Memory B cell (primary cell): ENCODE measurements at regions not wholly inside any gene's neighbourhood (a gene's known extent, or its start where the extent isn't known, plus 50 kb on each side); places are given as distances from the start of the nearest gene placed in this dataset.

Source experiments
- ATAC-seq: fragments of 150-1000 bp; cut with Tn5 transposase; 2 replicates; pipeline ENCODE4 v1.10.0; 2021; ENCODE audit warnings: low read depth, mild to moderate bottlenecking, moderate library complexity
- DNase-seq, 2 donors: peaks; one replicate each; pipeline ENCODE4 v3.0.0; 2022; ENCODE audit warnings: low spot score in 2 of 2
- H3K27ac Mint-ChIP-seq: one replicate; pipeline ENCODE4 v1.8.0; 2022; ENCODE audit warnings: mild to moderate bottlenecking, moderate library complexity, mixed read lengths
- H3K27me3 Mint-ChIP-seq: one replicate; pipeline ENCODE4 v1.8.0; 2022; ENCODE audit warnings: mixed read lengths
- H3K36me3 Mint-ChIP-seq: one replicate; pipeline ENCODE4 v1.8.0; 2022; ENCODE audit warnings: mild to moderate bottlenecking, mixed read lengths
- H3K4me1 Mint-ChIP-seq: one replicate; pipeline ENCODE4 v1.8.0; 2022; ENCODE audit warnings: mixed read lengths
- H3K4me3 Mint-ChIP-seq: one replicate; pipeline ENCODE4 v1.8.0; 2022; ENCODE audit warnings: mild to moderate bottlenecking, moderate library complexity, mixed read lengths
- H3K9me3 Mint-ChIP-seq: one replicate; pipeline ENCODE4 v1.8.0; 2022; ENCODE audit warnings: mixed read lengths

DNA sequence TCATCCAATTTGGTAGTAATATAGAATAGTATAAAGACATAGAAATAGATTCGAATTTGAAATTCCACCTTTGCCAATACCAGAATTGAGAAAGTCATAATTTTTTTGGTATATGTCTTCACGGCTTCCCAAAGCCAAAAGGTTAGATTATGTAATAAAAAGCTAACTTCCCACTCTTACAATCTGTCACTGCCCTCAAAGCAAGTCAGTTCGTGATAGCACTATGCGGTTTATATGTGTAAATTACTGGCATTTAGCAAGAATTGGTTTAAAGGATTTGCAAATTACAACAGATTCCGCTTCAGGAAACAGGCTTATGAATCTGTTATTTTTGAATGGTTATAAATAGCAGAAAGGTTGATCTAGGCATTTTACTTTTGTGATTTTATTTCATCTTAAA is 679.4 kb upstream of the ADGRL2 start:
- H3K9me3 Mint-ChIP-seq: no peaks in the 10 kb centered on the region
- no peak overlapping the region for H3K27ac Mint-ChIP-seq
- DNase-seq (no peak), ATAC-seq (no peak)
- no peak overlapping the region for H3K4me3 Mint-ChIP-seq
- H3K36me3 Mint-ChIP-seq: no peaks in the 10 kb centered on the region
- H3K27me3 Mint-ChIP-seq: no peaks in the 10 kb centered on the region
- no peaks in the 10 kb centered on the region for H3K4me1 Mint-ChIP-seq

DNA sequence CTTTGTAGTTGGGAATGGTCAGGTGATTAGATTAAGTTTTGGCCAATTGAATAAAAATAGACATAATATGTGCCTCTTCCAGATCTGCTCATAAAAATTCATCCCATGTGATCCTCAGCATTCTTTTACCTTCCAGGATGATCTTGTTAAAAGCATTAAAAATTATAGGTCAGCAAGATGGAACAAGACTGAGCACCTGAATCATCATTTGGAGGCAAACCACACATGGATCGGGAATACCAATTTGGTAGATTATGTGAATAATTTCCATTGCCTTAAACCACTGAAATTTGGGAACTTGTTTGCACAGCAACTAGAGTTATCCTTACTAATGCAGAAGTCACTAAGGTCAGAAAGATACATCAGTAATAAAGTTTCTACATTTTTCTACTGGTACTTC is 681.4 kb upstream of the ADGRL2 start:
- DNase-seq (no peak), ATAC-seq (no peak)
- no peaks in the 10 kb centered on the region for H3K4me1 Mint-ChIP-seq
- H3K9me3 Mint-ChIP-seq: peaks cover under 1% of the 10 kb centered on the region
- no peaks in the 10 kb centered on the region for H3K27me3 Mint-ChIP-seq
- H3K4me3 Mint-ChIP-seq: no peak overlapping the region
- no peak overlapping the region for H3K27ac Mint-ChIP-seq
- H3K36me3 Mint-ChIP-seq: no peaks in the 10 kb centered on the region

DNA sequence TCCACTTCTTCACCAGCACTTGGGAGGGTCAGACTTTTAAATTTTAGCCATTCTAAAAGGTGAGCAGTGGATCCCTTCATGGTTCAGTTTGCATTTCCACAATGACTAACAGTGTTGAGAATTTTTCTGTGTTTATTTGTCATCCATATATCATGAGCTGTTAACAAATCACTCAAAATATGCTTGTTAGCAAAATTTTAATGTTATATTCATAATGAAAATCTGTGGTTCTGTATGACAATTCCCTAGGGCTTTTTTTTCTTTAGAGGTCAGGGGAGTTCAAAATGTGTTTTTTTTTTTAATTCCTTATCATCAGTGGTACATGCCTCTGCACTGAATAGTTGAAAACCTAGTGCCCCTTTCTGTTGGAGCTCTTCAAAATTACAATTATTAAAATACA is 682.2 kb upstream of the ADGRL2 start:
- Mint-ChIP-seq H3K36me3 (no peaks in the 10 kb centered on the region), H3K27me3 (no peaks in the 10 kb centered on the region), H3K4me3 (no peak overlapping the region), H3K4me1 (no peaks in the 10 kb centered on the region), H3K9me3 (peaks cover 5% of the 10 kb centered on the region), H3K27ac (no peak overlapping the region)
- DNase-seq: no peak
- ATAC-seq: no peak

DNA sequence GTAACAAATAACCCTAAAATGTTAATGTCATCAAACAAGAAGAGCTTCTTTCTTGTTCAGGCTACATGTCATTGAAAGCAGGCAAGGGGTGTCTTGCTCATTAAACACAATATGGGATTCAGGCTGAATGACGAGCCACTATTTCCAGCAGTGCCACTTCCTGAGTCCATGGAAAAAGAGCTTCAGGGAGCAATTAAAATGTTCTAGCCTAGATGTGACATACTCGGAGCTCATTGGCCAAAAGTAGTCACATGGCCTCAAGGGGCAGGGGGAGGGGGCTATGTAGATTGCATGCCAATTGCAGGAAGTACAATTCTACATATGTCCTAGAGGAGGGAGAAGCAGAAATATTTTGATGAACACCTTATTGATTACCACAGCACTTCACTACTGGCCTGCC is 685.3 kb upstream of the ADGRL2 start:
- H3K36me3 Mint-ChIP-seq: no peaks in the 10 kb centered on the region
- H3K4me3 Mint-ChIP-seq: no peak overlapping the region
- DNase-seq: no peak
- H3K4me1 Mint-ChIP-seq: no peaks in the 10 kb centered on the region
- ATAC-seq: no peak
- peaks cover 5% of the 10 kb centered on the region for H3K9me3 Mint-ChIP-seq
- no peak overlapping the region for H3K27ac Mint-ChIP-seq
- no peaks in the 10 kb centered on the region for H3K27me3 Mint-ChIP-seq

DNA sequence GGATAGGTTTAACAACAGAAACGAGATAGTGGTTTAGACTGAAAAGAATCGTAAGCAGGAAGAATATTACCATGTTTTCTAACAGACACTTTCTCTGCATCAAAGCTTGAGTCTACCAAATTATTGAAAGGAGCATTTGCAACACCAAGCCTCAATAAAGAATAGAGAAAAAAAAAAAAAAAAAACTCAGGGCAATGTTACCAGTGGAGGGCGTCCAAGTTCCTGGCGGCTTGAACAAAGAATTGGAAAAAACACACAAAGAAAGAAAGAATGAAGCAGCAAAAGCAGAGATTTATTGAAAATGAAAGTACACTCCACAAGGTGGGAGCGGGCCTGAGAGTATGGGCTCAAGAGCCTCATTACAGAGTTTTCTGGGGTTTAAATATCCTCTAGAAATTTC is 686.5 kb upstream of the ADGRL2 start:
- no peaks in the 10 kb centered on the region for H3K4me1 Mint-ChIP-seq
- no peak for DNase-seq
- no peak overlapping the region for H3K27ac Mint-ChIP-seq
- H3K9me3 Mint-ChIP-seq: peaks cover 5% of the 10 kb centered on the region
- ATAC-seq: no peak
- no peaks in the 10 kb centered on the region for H3K27me3 Mint-ChIP-seq
- H3K36me3 Mint-ChIP-seq: no peaks in the 10 kb centered on the region
- no peak overlapping the region for H3K4me3 Mint-ChIP-seq

DNA sequence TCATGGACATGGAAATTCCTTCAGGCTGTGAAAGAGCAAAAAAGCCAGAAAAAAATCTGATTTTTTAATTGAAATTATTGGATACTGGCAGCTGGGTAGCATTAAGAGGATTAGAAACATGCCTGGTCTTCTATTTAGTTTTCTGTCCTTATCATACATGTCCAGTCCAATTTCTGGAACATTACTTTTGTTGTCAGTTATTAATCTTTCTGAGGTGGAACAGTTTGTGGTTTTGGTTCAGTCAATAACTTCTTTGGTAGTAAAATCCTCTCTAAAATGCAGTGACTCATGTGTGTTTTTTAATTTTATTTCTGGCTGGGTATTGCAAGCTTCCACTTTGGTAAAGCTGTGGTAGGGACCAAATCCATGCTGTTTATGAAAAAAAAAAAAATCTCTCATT is 687.0 kb upstream of the ADGRL2 start:
- Mint-ChIP-seq H3K27me3 (no peaks in the 10 kb centered on the region), H3K27ac (no peak overlapping the region), H3K4me3 (no peak overlapping the region), H3K9me3 (peaks cover 5% of the 10 kb centered on the region), H3K4me1 (no peaks in the 10 kb centered on the region), H3K36me3 (no peaks in the 10 kb centered on the region)
- DNase-seq (no peak), ATAC-seq (no peak)

DNA sequence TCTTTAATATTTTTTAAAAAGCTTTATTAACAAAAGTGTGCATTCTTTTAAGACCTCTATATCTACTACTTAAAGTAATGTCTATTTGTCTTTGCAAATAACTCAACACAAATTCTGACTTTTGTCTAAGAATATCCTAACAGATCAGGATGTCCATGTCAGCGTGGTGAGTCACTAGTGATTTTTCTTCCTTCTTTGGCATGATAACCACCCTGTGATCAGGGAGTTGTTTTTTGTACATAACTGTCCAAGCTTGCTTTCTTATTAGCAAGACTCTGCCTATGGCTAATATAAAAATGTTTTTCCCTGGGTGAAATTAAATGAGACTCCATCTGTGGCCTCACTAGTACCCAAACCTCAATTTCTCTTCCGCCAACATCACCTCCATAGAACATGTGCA is 688.9 kb upstream of the ADGRL2 start:
- DNase-seq: no peak

DNA sequence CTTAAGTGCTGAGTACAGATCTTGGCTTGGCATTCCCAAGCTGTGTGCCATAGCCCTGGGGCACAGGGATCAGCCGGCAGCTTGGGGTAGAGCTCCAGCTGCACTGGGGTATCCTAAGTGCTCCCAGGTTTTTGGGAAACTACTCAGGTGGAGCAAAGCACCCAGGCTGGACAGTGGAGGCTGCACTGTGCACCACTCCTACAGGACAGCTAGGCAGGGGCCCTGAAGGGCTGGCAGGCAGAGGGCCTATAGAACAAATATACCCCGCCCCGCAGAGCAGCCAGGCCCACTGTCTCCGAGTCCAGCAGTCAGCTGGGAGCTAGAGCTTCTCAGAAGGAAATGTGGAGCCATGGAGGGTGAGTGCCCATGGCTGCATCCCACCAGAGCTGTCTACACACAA is 691.7 kb upstream of the ADGRL2 start:
- Mint-ChIP-seq H3K4me3 (no peak overlapping the region), H3K4me1 (peaks cover under 1% of the 10 kb centered on the region), H3K27me3 (no peaks in the 10 kb centered on the region), H3K36me3 (no peaks in the 10 kb centered on the region), H3K9me3 (peaks cover 3% of the 10 kb centered on the region), H3K27ac (no peak overlapping the region)
- no peak for DNase-seq
- no peak for ATAC-seq

More for the DNA sequence above, 688.9 kb upstream of the ADGRL2 start:
- Mint-ChIP-seq H3K9me3 (peaks cover 5% of the 10 kb centered on the region), H3K27me3 (no peaks in the 10 kb centered on the region), H3K27ac (no peak overlapping the region), H3K36me3 (no peaks in the 10 kb centered on the region), H3K4me3 (no peak overlapping the region), H3K4me1 (no peaks in the 10 kb centered on the region)
- no peak for ATAC-seq

DNA sequence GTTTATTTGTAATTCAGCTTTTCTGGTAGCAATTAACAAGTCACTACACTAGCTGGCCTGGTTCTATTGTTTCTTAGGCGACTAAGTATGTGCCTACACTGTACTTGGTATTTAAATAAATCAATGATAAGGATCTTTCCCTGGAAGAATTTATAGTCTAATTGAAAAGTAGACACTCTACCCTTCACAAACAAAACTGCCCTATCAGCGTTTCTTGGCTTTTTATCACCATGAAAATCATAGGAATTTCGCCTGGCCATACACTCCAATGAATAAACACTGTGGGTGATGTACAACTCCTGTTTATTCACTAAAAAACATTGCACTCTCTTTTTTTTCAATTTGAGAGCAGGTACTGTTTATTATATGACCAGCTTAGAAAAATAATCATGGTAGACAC is 702.9 kb upstream of the ADGRL2 start:
- Mint-ChIP-seq H3K36me3 (no peaks in the 10 kb centered on the region), H3K4me3 (no peak overlapping the region), H3K9me3 (no peaks in the 10 kb centered on the region), H3K4me1 (no peaks in the 10 kb centered on the region), H3K27me3 (no peaks in the 10 kb centered on the region), H3K27ac (no peak overlapping the region)
- no peak for ATAC-seq
- DNase-seq: no peak

DNA sequence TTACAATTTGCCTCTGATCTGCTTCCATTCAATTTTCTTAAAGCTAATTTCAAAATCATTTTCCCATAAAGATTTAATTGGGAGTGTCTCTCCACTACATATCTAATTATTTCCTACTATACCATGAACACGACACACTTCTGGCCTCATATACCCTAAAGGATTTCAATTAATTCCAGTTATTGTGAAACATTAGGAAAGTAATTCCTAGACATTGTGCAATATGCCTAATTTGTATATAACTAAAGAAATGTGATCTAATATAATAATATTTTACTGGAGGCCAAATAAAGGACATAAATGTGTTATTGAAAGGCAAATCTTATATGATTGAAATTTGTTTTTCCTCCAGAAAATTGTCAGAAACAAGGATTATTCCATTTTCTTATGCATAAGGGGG is 727.2 kb upstream of the ADGRL2 start:
- ATAC-seq (no peak), DNase-seq (no peak)
- no peaks in the 10 kb centered on the region for H3K4me1 Mint-ChIP-seq
- H3K36me3 Mint-ChIP-seq: no peaks in the 10 kb centered on the region
- no peaks in the 10 kb centered on the region for H3K9me3 Mint-ChIP-seq
- no peak overlapping the region for H3K4me3 Mint-ChIP-seq
- no peak overlapping the region for H3K27ac Mint-ChIP-seq
- no peaks in the 10 kb centered on the region for H3K27me3 Mint-ChIP-seq

DNA sequence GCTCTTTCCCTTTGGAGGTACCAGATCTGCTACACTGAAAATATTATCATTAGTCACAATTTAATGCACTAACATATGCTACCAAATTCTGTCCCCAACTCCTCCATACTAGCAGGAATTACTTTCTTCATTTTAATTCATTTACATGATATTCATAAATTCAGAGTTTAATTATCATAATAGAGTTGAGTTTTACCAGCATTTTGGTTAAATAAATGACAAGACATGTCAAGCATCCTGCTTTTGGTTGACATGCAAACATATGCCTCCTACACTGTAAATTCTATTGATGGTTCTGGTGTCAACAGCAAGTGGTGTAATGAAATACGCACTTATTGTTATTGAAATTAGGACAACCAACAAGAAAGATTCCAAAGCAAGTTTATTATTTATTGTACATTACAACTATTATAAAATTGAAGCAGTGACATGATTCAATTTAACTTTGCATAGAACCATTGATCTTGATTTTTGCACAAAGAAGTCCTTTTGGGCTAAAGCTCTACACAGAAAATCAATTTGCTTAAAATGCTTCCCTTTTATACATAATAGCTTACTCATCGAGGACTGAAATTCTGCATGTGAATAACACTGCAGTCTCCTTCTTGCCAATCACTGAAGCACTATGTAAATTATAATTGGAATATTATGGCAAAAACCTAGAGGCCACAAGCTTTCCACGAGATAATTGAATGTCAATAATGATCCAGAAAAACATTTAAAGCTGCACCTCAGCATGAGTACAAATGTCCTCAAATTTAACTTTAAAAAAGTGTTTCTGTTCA is 728.6 kb upstream of the ADGRL2 start:
- no peak overlapping the region for H3K4me3 Mint-ChIP-seq
- no peaks in the 10 kb centered on the region for H3K9me3 Mint-ChIP-seq
- H3K27ac Mint-ChIP-seq: no peak overlapping the region
- ATAC-seq: no peak
- no peaks in the 10 kb centered on the region for H3K36me3 Mint-ChIP-seq
- H3K4me1 Mint-ChIP-seq: no peaks in the 10 kb centered on the region
- DNase-seq: no peak
- no peaks in the 10 kb centered on the region for H3K27me3 Mint-ChIP-seq

DNA sequence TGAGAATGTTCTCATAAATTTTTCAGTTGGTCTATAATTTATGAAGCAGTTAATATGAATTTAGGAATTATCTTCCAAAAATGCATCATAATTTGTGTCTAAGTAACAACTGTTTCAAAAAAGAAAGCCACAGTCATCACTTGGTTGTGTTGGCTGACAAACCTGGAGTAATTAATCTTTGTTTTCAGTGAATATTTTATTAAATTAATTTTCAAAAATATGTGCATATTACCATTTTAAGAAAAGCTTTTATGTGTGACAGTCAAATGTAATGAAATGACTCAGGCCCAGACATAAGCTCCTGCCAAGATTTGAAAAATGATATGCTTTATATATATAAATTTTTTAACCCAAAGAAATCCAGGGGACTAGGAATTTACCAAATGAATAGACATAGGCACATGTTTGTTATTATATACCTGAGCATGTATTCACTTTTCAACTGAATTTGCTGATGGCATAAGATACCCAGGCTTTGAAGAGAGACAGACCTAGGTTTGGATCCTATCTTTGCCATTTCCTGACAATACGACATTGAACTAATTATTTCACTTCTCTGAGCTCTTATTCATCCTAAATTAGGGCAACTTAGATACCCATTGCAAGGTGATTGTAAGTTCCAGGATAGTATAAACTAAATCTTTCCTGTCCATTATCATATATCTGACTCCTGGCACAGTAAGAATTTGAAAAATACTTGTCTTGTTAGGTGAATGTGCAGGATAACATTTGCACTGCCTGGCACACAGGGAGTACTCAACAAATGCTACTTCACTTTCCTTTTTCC is 729.5 kb upstream of the ADGRL2 start:
- DNase-seq: no peak
- no peaks in the 10 kb centered on the region for H3K27me3 Mint-ChIP-seq
- H3K27ac Mint-ChIP-seq: no peak overlapping the region

DNA sequence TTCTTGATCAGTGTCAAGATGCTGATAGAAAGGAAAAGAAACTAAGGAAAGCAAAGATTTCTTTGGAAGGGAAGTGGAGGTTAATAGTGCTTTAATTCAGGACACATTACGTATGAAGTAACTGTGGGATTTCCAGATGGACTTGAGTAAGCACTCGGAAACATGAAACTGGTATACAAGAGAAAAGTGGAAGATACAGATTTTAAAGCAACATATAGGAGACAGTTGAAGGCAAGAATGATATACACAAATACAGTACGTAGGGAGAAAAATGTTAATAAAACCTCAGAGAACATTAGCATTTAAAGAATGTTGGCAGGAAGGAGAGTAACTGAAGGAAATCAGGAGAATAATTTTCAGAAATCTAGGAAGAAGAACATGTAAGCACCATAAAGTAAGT is 730.9 kb upstream of the ADGRL2 start:
- H3K36me3 Mint-ChIP-seq: no peaks in the 10 kb centered on the region
- no peaks in the 10 kb centered on the region for H3K9me3 Mint-ChIP-seq
- H3K27me3 Mint-ChIP-seq: no peaks in the 10 kb centered on the region
- ATAC-seq: no peak
- H3K27ac Mint-ChIP-seq: no peak overlapping the region
- no peaks in the 10 kb centered on the region for H3K4me1 Mint-ChIP-seq
- no peak for DNase-seq
- no peak overlapping the region for H3K4me3 Mint-ChIP-seq

More for the DNA sequence above, 729.5 kb upstream of the ADGRL2 start:
- H3K9me3 Mint-ChIP-seq: no peaks in the 10 kb centered on the region
- no peaks in the 10 kb centered on the region for H3K4me1 Mint-ChIP-seq
- H3K4me3 Mint-ChIP-seq: no peak overlapping the region
- ATAC-seq: no peak
- H3K36me3 Mint-ChIP-seq: no peaks in the 10 kb centered on the region

DNA sequence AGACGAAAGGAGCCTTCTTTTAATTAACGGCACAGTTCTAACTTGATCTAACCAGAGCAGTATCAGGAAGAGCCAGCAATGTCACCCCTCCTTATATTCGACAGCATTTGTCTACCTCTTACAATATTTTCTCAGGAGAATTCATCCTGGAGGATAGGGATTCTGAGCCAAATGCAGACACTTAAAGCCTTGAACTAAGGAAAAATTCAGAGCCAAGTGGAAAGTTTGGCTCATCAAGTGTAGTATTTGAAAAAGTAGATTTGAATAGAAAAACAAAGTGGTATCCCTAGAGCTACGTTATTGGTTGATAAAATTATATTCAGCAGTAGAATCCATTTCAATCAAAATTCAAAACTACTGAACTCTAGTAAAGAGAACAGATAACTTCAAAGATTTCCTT is 732.0 kb upstream of the ADGRL2 start:
- Mint-ChIP-seq H3K4me1 (no peaks in the 10 kb centered on the region), H3K9me3 (no peaks in the 10 kb centered on the region), H3K27me3 (no peaks in the 10 kb centered on the region), H3K27ac (no peak overlapping the region), H3K36me3 (no peaks in the 10 kb centered on the region), H3K4me3 (no peak overlapping the region)
- ATAC-seq: no peak
- no peak for DNase-seq

DNA sequence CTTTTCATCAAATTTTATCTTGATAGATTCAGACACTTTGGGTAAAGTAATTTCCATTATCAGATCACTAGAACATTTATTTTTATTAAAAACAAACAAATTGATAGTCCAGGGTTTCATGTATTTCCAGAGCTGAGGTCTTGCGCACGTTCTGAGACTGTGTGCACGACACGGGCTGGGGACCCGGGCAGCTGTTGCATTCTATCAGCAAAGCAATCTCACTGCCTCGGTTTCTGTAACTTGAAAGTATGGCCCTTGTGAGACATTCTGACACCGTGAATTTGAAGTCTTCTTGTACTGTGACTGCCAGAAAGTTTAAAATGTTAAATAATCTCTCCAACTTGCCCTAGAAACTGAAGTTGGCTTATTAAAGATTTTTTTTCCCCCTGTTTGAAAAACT is 746.9 kb upstream of the ADGRL2 start:
- ATAC-seq: no peak
- DNase-seq: no peak
- H3K4me1 Mint-ChIP-seq: no peaks in the 10 kb centered on the region
- no peaks in the 10 kb centered on the region for H3K36me3 Mint-ChIP-seq
- H3K27me3 Mint-ChIP-seq: no peaks in the 10 kb centered on the region
- H3K4me3 Mint-ChIP-seq: no peak overlapping the region
- H3K9me3 Mint-ChIP-seq: no peaks in the 10 kb centered on the region
- no peak overlapping the region for H3K27ac Mint-ChIP-seq
